ENCODE measurements at regions not wholly inside any gene's neighbourhood (a gene's known extent, or its start where the extent isn't known, plus 50 kb on each side); places are given as distances from the start of the nearest gene placed in this dataset.
"Not testable (repeated sequence)": the region's sequence is repeated elsewhere in the genome, so short reads cannot be mapped to it uniquely, and the experiment has no call there.

DNA sequence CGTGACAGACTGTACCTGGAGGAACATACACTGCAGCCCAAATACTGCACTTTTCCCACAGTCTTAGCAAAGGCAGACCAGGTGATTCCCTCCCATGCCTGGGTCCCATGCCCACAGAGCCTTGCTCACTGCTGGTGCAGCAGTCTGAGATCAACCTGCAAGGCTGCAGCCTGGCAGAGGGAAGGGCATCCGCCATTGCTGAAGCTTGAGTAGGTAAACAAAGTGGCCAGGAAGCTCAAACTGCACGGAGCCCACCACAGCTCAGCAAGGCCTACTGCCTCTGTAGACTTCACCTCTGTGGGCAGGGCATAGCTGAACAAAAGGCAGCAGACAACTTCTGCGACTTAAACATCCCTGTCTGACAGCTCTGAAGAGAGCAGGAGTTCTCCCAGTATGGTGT lies 597.8 kb upstream of the MBL2 start:
- DNase-seq (ENCODE audit: insufficient read length, low spot score): no peak
- no peak for FAIRE-seq
- TF ChIP-seq, protein P1, sequence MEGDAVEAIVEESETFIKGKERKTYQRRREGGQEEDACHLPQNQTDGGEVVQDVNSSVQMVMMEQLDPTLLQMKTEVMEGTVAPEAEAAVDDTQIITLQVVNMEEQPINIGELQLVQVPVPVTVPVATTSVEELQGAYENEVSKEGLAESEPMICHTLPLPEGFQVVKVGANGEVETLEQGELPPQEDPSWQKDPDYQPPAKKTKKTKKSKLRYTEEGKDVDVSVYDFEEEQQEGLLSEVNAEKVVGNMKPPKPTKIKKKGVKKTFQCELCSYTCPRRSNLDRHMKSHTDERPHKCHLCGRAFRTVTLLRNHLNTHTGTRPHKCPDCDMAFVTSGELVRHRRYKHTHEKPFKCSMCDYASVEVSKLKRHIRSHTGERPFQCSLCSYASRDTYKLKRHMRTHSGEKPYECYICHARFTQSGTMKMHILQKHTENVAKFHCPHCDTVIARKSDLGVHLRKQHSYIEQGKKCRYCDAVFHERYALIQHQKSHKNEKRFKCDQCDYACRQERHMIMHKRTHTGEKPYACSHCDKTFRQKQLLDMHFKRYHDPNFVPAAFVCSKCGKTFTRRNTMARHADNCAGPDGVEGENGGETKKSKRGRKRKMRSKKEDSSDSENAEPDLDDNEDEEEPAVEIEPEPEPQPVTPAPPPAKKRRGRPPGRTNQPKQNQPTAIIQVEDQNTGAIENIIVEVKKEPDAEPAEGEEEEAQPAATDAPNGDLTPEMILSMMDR (IDR thresholded peaks at IDR 0.05; ENCODE audit: insufficient read depth, missing control alignments): no peak

DNA sequence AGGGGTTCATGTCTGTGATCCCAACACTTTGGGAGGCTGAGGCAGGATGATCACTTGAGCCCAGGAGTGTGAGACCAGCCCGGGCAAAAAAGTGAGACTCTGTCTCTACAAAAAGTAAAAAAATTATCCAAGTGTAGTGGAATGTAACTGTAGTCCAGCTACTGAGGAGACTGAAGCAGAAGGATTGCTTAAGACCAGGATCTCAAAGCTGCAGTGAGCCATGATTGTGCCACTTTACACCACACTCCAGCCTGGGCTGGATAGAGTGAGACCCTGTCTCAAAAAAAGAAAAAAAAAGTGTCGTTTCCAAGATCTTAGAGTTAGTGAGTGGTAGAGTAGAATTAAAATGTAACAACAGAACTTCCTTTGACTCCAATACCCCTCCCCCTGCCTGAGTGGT lies 589.4 kb upstream of the MBL2 start:
- DNase-seq (ENCODE audit: insufficient read length, low spot score) (no peak), FAIRE-seq (no peak)
- TF ChIP-seq, protein P1 (IDR thresholded peaks at IDR 0.05; ENCODE audit: insufficient read depth, missing control alignments): no peak

DNA sequence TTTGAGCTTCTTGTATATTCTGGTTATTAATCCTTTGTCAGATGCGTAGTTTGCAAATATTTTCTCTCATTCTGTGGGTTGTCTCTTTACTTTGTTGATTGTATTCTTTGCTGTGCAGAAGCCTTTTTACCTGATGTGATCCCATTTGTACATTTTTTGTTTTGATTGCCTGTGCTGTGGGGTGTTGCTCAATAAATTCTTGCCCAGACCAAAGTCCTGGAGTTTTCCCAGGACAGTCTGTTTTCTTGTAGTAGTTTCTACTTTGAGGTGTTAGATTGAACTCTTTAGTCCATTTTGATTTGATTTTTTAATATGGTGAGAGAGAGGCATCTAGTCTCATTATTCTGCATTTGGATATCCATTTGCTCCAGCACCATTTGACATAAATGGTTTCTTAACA lies 588.7 kb upstream of the MBL2 start:
- FAIRE-seq: no peak
- TF ChIP-seq, protein P1 (IDR thresholded peaks at IDR 0.05; ENCODE audit: insufficient read depth, missing control alignments): no peak
- no peak for DNase-seq (ENCODE audit: insufficient read length, low spot score)

DNA sequence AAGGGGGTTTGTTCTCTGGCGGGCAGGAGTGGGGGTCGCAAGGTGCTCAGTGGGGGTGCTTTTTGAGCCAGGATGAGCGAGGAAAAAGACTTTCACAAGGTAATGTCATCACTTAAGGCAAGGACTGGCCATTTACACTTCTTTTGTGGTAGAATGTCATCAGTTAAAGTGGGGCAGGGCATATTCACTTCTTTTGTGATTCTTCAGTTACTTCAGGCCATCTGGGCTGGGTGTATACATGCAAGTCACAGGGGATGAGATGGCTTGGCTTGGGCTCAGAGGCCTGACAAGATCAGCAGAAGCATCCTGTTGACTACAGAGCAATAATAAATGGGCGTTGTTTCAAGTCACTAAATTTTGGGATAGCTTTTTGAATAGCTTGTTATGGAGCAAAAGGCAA lies 586.4 kb upstream of the MBL2 start:
- DNase-seq (ENCODE audit: insufficient read length, low spot score); FAIRE-seq: not testable (repeated sequence)

DNA sequence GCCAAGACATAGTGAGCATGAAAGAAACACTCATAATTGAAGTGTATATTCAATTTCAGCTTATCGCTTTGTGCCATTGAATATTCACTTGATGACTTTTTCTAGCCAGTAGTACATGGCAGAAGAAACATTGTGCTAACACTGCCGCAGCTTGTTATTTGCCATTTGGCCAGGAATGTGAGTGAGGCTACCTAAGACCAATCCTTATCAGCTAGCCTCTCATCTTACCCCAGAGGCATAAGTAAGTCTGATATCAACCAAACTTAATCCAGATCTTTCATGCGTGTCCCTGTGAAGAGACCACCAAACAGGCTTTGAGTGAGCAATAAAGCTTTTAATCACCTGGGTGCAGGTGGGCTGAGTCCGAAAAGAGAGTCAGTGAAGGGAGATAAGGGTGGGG lies 586.0 kb upstream of the MBL2 start:
- TF ChIP-seq, protein P1 (IDR thresholded peaks at IDR 0.05; ENCODE audit: insufficient read depth, missing control alignments): no peak
- DNase-seq (ENCODE audit: insufficient read length, low spot score): no peak
- no peak for FAIRE-seq

DNA sequence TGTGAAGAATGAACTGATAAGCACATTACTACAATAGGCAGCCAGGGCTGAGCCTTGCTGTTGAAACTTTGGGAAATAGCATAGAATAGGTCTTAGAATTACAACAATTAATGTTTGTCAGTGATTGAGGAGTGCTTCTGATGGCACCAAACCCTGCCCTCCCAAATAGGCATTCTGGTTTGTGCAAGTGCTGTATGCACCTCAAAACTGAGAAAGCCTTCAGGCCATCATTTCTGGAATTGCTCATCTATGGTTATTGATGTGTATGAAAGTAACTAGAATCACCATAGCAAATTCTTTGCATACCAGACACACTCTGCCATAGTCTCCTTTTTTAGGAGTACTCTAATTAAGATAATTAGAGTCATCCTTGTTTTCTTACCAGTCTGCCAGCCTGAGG lies 585.0 kb upstream of the MBL2 start:
- TF ChIP-seq, protein P1 (IDR thresholded peaks at IDR 0.05; ENCODE audit: insufficient read depth, missing control alignments): no peak
- no peak for FAIRE-seq
- no peak for DNase-seq (ENCODE audit: insufficient read length, low spot score)

DNA sequence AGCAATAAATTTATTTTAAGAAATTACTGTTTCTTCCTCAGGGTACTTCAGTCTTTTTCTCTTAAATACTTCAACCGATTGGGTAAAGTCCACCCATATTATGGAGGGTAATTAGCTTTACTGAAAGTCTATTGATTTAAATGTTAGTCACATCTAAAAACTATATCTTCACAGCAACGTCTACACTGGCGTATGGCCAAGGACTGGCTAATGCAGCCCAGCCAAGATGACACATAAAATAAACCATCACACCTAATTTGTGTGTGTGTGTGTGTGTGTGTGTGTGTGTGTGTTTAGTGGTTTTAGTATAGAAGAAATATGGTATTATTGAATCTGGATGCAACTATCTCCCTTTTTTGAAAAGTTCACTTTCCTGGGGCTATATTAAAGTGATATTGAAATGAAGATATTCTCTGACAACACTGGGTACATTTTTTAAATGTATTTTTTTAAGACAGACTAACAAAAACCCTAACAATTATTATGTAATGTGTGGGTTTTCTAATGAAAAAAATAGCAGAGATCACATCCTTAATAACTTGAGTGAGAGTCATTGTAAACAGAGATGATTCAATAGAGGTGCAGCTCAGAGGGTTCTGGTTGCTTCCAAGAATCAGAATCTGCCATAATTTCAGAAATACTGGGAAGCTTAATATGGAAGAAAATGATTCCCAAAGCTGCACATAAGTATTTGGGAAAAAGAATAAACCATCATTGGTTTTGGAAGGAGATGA lies 584.2 kb upstream of the MBL2 start:
- DNase-seq (ENCODE audit: insufficient read length, low spot score) (no peak), FAIRE-seq (no peak)
- TF ChIP-seq, protein P1 (IDR thresholded peaks at IDR 0.05; ENCODE audit: insufficient read depth, missing control alignments): no peak

DNA sequence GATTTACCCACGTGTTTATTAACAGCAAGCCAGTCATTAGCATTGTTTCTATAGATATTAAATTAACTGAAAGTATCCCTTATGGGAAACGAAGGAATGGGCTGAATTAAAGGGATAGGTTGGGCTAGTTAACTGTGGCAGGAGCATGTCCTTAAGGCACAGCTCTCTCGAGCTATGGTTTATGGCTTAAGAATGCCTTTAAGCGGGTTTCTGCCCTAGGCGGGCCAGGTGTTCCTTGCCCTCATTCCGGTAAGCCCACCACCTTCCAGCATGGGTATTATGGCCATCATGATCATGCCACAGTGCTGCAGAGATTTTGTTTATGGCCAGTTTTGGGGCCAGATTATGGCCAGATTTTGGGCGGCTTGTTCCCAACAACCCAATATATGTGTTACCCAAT lies 569.9 kb upstream of the MBL2 start:
- DNase-seq (ENCODE audit: insufficient read length, low spot score); FAIRE-seq: not testable (repeated sequence)

DNA sequence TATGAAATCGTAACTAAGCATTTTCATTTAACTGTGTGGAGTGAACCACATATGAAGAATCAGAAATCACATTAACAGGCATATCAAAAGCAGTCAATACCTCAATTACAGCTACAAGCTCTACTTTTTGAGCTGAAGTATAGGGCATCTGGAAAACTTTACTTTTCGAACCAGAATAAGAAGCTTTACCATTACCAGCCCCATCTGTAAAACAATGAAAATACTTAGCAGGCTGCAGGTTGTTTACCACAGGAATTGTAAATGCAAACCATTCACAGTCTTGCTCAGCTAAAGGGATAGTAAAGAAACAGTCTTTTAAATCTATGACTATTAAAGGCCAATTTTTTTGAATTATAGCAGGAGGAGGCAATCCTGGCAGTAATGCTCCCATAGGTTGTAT lies 565.6 kb upstream of the MBL2 start:
- not testable (repeated sequence) for DNase-seq (ENCODE audit: insufficient read length, low spot score); FAIRE-seq

DNA sequence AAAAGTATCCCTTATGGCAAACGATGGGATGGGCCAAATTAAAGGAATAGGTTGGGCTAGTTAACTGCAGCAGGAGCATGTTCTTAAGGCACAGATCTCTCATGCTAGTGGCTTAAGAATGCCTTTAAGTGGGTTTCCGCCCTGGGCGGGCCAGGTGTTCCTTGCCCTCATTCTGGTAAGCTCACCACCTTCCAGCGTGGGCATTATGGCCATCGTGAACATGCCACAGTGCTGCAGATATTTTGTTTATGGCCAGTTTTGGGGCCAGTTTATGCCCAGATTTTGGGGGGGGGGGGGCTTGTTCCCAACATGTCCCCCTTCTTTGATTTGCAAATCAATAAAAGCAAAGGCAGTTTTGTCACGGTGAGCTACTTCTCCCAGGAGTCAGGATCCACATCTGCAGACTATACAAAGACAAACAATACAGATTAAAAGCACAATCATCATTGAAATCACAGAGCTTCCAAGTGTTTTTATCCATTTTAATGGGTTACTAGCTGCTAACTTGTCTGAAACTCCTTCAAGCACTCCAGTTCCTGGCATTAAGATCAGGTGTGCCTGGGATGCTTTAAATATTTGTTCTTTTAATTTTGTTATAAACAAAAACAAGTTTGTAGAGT lies 563.3 kb upstream of the MBL2 start:
- not testable (repeated sequence) for DNase-seq (ENCODE audit: insufficient read length, low spot score); FAIRE-seq
